Mucosa of descending colon (tissue), 3 donors: ENCODE measurements at regions not wholly inside any gene's neighbourhood (a gene's known extent, or its start where the extent isn't known, plus 50 kb on each side); places are given as distances from the start of the nearest gene placed in this dataset.

ENCODE experiments used
- ATAC-seq: fragments of 200-7000 bp; cut with Tn5 transposase; one replicate; pipeline ENCODE4 v1.9.1; 2020; ENCODE audit warnings: mild to moderate bottlenecking, moderate library complexity
- DNase-seq, 3 donors: peaks; one replicate each; pipeline ENCODE4 v3.0.0-alpha.2; 2020
- H3K36me3 ChIP-seq: fragments of 200-600 bp; one replicate; pipeline ENCODE4 v1.8.0; 2021; ENCODE audit warnings: low read depth, mild to moderate bottlenecking
- H3K4me1 ChIP-seq: fragments of 200-600 bp; one replicate; pipeline ENCODE4 v1.8.0; 2021; ENCODE audit warnings: low read depth, mild to moderate bottlenecking
- H3K4me3 ChIP-seq: fragments of 200-600 bp; one replicate; pipeline ENCODE4 v1.8.0; 2021; ENCODE audit warnings: mild to moderate bottlenecking
- H3K9me3 ChIP-seq: fragments of 200-600 bp; one replicate; pipeline ENCODE4 v1.8.0; 2021; ENCODE audit warnings: mild to moderate bottlenecking
- intact Hi-C, 2 donors: fragments of 100-400 bp; cut with DNase I in 1 of 2; cut with micrococcal nuclease in 1 of 2; formaldehyde crosslinking; loops; one replicate each; pipeline versions ENCODE4 v1.11.0 to v1.11.1; 2022; cut with DNase I, micrococcal nuclease
- TF ChIP-seq, protein P1 (sequence below): fragments of 200-600 bp; IDR thresholded peaks from one replicate; pipeline ENCODE4 v1.8.0; 2022; ENCODE audit warnings: antibody characterized with exemption, mild to moderate bottlenecking
- donor health status: DM: no; HTN: no; CAD: no; lungs with moderate emphysema.
- donor health status: DM: no; HTN: no; CAD: no.
- donor health status: DM: no; HTN: yes; CAD: no.

DNA sequence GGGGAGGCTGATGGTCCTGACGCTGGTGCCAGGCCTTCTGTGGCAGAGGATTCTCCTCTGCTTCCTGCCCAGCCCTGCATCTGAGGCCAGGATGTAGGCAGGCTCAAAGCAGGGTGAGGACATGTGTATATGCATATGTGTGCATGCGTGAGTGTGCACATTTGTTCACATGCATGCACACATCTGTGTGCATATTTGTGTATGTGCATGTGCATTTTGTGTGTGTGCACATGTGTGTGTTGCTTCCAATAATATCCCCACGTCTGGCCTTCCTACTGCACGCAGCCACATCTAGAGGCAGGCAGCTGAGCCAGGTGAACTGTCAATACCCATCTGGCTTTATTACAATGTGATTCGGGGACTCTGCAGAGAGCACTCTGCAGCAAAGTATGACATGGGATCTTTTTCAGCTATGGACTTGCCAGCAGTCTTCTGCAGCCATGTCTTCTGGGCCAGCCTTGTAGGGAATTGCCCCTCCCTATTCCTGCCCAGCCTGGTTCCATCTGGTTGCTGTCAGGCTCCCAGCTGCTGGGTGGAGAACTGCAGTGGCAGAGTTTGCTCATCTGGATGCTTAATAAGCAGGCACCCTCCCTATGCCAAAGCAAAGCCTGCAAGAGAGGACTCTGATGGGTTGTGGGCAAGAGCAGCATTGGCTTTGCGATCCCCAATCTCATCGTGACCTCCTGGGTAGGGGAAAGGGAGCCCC, 140.7 kb downstream of the PFKFB3 start:
- ATAC-seq (peak; percentile 25), DNase-seq (no peak)
- Histone ChIP-seq H3K9me3 (no peaks in the 10 kb centered on the region), H3K4me1 (no peaks in the 10 kb centered on the region), H3K4me3 (no peak overlapping the region), H3K36me3 (no peaks in the 10 kb centered on the region)
- TF ChIP-seq, protein P1, sequence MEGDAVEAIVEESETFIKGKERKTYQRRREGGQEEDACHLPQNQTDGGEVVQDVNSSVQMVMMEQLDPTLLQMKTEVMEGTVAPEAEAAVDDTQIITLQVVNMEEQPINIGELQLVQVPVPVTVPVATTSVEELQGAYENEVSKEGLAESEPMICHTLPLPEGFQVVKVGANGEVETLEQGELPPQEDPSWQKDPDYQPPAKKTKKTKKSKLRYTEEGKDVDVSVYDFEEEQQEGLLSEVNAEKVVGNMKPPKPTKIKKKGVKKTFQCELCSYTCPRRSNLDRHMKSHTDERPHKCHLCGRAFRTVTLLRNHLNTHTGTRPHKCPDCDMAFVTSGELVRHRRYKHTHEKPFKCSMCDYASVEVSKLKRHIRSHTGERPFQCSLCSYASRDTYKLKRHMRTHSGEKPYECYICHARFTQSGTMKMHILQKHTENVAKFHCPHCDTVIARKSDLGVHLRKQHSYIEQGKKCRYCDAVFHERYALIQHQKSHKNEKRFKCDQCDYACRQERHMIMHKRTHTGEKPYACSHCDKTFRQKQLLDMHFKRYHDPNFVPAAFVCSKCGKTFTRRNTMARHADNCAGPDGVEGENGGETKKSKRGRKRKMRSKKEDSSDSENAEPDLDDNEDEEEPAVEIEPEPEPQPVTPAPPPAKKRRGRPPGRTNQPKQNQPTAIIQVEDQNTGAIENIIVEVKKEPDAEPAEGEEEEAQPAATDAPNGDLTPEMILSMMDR: no peak
- intact Hi-C loops: no loop called here

- intact Hi-C loops: no loop called here
- ATAC-seq (no peak), DNase-seq (no peak)
- Histone ChIP-seq H3K9me3 (no peaks in the 10 kb centered on the region), H3K4me3 (no peak overlapping the region), H3K36me3 (no peaks in the 10 kb centered on the region), H3K4me1 (no peaks in the 10 kb centered on the region)
- TF ChIP-seq, protein P1: no peak
Observed at GRCh38 chr10:6345404-6345803, 142.7 kb downstream of the PFKFB3 start.

GRCh38 chr10:6346631-6347030, 143.9 kb downstream of the PFKFB3 start:
- TF ChIP-seq, protein P1: no peak
- no peak for ATAC-seq
- H3K4me3 ChIP-seq: no peak overlapping the region

DNA sequence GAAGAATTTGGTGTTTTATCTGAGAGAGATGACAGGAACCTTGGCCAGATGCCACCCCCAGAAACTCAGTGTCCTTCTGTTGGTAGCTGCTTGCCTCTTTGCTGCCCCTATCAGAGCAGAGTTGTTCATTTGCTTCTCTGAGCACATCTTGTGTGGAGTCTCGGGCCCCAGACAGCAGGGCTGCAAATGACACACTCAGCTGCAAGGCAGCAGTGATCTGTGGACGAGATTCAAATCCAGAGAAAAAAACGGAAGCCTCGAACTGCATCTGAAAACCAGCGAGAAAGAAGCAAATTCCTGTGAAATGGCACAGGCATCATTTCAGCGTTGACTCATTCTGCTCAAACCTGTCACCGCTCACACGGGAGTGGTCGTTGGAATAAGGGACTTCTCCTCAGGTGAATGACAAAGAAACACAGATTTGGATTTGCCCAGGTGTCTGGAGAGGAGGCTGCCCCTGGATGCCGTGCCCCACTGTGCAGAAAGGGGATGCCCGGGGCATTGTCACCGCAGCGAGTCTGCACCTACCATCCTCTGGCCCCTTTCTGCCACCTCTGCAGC, 144.7 kb downstream of the PFKFB3 start:
- TF ChIP-seq, protein P1: no peak
- ATAC-seq (peak; percentile 32), DNase-seq (no peak)
- no peaks in the 10 kb centered on the region for H3K36me3 ChIP-seq
- no peaks in the 10 kb centered on the region for H3K4me1 ChIP-seq
- H3K4me3 ChIP-seq: no peak overlapping the region
- no peaks in the 10 kb centered on the region for H3K9me3 ChIP-seq
- intact Hi-C loops: no loop called here

More at GRCh38 chr10:6346631-6347030, 143.9 kb downstream of the PFKFB3 start:
- intact Hi-C loops: no loop called here
- H3K36me3 ChIP-seq: no peaks in the 10 kb centered on the region
- H3K4me1 ChIP-seq: no peaks in the 10 kb centered on the region
- no peak for DNase-seq
- no peaks in the 10 kb centered on the region for H3K9me3 ChIP-seq

- TF ChIP-seq, protein P1: no peak
- ATAC-seq: peak; percentile 88
- Histone ChIP-seq H3K36me3 (no peaks in the 10 kb centered on the region), H3K9me3 (no peaks in the 10 kb centered on the region), H3K4me1 (no peaks in the 10 kb centered on the region), H3K4me3 (no peak overlapping the region)
- intact Hi-C loops: no loop called here
- DNase-seq: peak; percentile 42 to 79 (median 49)
Observed at GRCh38 chr10:6348096-6348874, 145.6 kb downstream of the PFKFB3 start.
